H9 (cell line): ENCODE measurements at regions not wholly inside any gene's neighbourhood (a gene's known extent, or its start where the extent isn't known, plus 50 kb on each side); places are given as distances from the start of the nearest gene placed in this dataset.

Experiments
- DNase-seq: peaks from one replicate; pipeline ENCODE4 v3.0.0-alpha.2; 2017
- H2AFZ ChIP-seq: one replicate; pipeline ENCODE4 v1.6.1; 2013; ENCODE audit warnings: mild to moderate bottlenecking, low read length, control low read depth, moderate library complexity
- H2AK5ac ChIP-seq: 2 replicates; pipeline ENCODE4 v1.6.1; 2013; ENCODE audit warnings: low read length, control low read depth, mixed read lengths; ENCODE audit not compliant: insufficient read length
- H2BK120ac ChIP-seq: one replicate; pipeline ENCODE4 v1.6.1; 2013; ENCODE audit warnings: low read depth, mild to moderate bottlenecking, low read length, control low read depth, inconsistent platforms; ENCODE audit not compliant: poor library complexity, severe bottlenecking
- H2BK12ac ChIP-seq: 2 replicates; pipeline ENCODE4 v1.6.1; 2013; ENCODE audit warnings: low read length, control low read depth, mixed read lengths, low read depth; ENCODE audit not compliant: insufficient read length
- H2BK15ac ChIP-seq: 2 replicates; pipeline ENCODE4 v1.6.1; 2013; ENCODE audit warnings: low read depth, low read length, control low read depth
- H2BK20ac ChIP-seq: one replicate; pipeline ENCODE4 v1.6.1; 2013; ENCODE audit warnings: low read depth, mild to moderate bottlenecking, low read length, control low read depth, inconsistent platforms; ENCODE audit not compliant: poor library complexity, severe bottlenecking
- H2BK5ac ChIP-seq: 2 replicates; pipeline ENCODE4 v1.6.1; 2013; ENCODE audit warnings: low read length, control low read depth, mixed read lengths; ENCODE audit not compliant: insufficient read length
- H3K14ac ChIP-seq: 2 replicates; pipeline ENCODE4 v1.6.1; 2013; ENCODE audit warnings: low read length, control low read depth; ENCODE audit not compliant: insufficient read depth
- H3K18ac ChIP-seq: 2 replicates; pipeline ENCODE4 v1.6.1; 2013; ENCODE audit warnings: low read depth, mild to moderate bottlenecking, mixed read lengths, low read length, control low read depth; ENCODE audit not compliant: insufficient read length
- H3K23ac ChIP-seq: 2 replicates; pipeline ENCODE4 v1.6.1; 2013; ENCODE audit warnings: low read length, control low read depth, mixed read lengths, low read depth; ENCODE audit not compliant: insufficient read length
- H3K23me2 ChIP-seq: 2 replicates; pipeline ENCODE4 v1.6.1; 2013; ENCODE audit warnings: low read depth, mild to moderate bottlenecking, mixed read lengths, low read length, control low read depth; ENCODE audit not compliant: insufficient read length, poor library complexity, severe bottlenecking
- H3K27ac ChIP-seq: 2 replicates; pipeline ENCODE4 v1.5.1; 2013; ENCODE audit warnings: low read length, control low read depth, mixed read lengths, low read depth; ENCODE audit not compliant: insufficient read length
- H3K27me3 ChIP-seq: 2 replicates; pipeline ENCODE4 v1.6.1; 2013; ENCODE audit warnings: low read length, control low read depth, inconsistent platforms; ENCODE audit not compliant: insufficient read depth
- H3K4ac ChIP-seq: 2 replicates; pipeline ENCODE4 v1.6.1; 2013; ENCODE audit warnings: low read depth, mild to moderate bottlenecking, control low read depth, inconsistent platforms, low read length, moderate library complexity
- H3K4me1 ChIP-seq: 2 replicates; pipeline ENCODE4 v1.6.1; 2013; ENCODE audit warnings: low read length, control low read depth, inconsistent platforms; ENCODE audit not compliant: insufficient read depth
- H3K4me2 ChIP-seq: 2 replicates; pipeline ENCODE4 v1.6.1; 2013; ENCODE audit warnings: low read length, control low read depth, mixed read lengths; ENCODE audit not compliant: insufficient read length, insufficient read depth
- H3K56ac ChIP-seq: 2 replicates; pipeline ENCODE4 v1.6.1; 2013; ENCODE audit warnings: low read depth, mild to moderate bottlenecking, mixed read lengths, low read length, control low read depth; ENCODE audit not compliant: insufficient read length
- H3K79me1 ChIP-seq: 2 replicates; pipeline ENCODE4 v1.6.1; 2013; ENCODE audit warnings: low read depth, mild to moderate bottlenecking, moderate library complexity, low read length, control low read depth, inconsistent platforms; ENCODE audit not compliant: insufficient read depth, poor library complexity, severe bottlenecking
- H3K79me2 ChIP-seq: 2 replicates; pipeline ENCODE4 v1.6.1; 2013; ENCODE audit warnings: low read length, control low read depth, inconsistent platforms; ENCODE audit not compliant: insufficient read depth
- H3K9ac ChIP-seq: 2 replicates; pipeline ENCODE4 v1.6.1; 2013; ENCODE audit warnings: low read length, control low read depth, mixed read lengths; ENCODE audit not compliant: insufficient read length; ENCODE audit errors: extremely low read depth
- H3K9me3 ChIP-seq: one replicate; pipeline ENCODE4 v1.6.1; 2013; ENCODE audit warnings: low read depth, low read length, inconsistent platforms; ENCODE audit not compliant: control insufficient read depth
- H3T11ph ChIP-seq: one replicate; pipeline ENCODE4 v1.6.1; 2013; ENCODE audit warnings: mild to moderate bottlenecking, low read length, control low read depth, inconsistent platforms
- H4K20me1 ChIP-seq: one replicate; pipeline ENCODE4 v1.6.1; 2013; ENCODE audit not compliant: control insufficient read depth, insufficient read length, insufficient read depth
- H4K5ac ChIP-seq: 2 replicates; pipeline ENCODE4 v1.6.1; 2013; ENCODE audit warnings: low read depth, mild to moderate bottlenecking, mixed read lengths, low read length, control low read depth; ENCODE audit not compliant: insufficient read length
- H4K8ac ChIP-seq: replicated peaks from 2 replicates; pipeline ENCODE4 v1.6.1; 2013; ENCODE audit warnings: low read length, control low read depth, mixed read lengths, low read depth; ENCODE audit not compliant: insufficient read length
- H4K91ac ChIP-seq: 2 replicates; pipeline ENCODE4 v1.6.1; 2013; ENCODE audit warnings: low read depth, mild to moderate bottlenecking, moderate library complexity, mixed read lengths, low read length, control low read depth; ENCODE audit not compliant: insufficient read length
- H3K27ac Mint-ChIP-seq, 3 experiments: 2 replicates in 2 of 3; 3 replicates in 1 of 3; pipeline ENCODE4 v1.8.0; 2020 to 2021; ENCODE audit warnings: mixed read lengths in 3 of 3, mild to moderate bottlenecking in 1 of 3, moderate library complexity in 1 of 3
- H3K27me3 Mint-ChIP-seq: 2 replicates; pipeline ENCODE4 v1.8.0; 2021; ENCODE audit warnings: low read depth, mild to moderate bottlenecking, moderate library complexity, mixed read lengths
- H3K36me3 Mint-ChIP-seq, 3 experiments: 2 replicates in 2 of 3; 3 replicates in 1 of 3; pipeline ENCODE4 v1.8.0; 2020 to 2021; ENCODE audit warnings: low read depth in 3 of 3, mixed read lengths in 3 of 3; ENCODE audit not compliant: insufficient read depth in 1 of 3
- H3K4me1 Mint-ChIP-seq, 2 experiments: 2 replicates each; pipeline ENCODE4 v1.8.0; 2020; ENCODE audit warnings: mixed read lengths in 2 of 2
- H3K4me3 Mint-ChIP-seq, 2 experiments: 2 replicates in 1 of 2; 3 replicates in 1 of 2; pipeline ENCODE4 v1.8.0; 2020 to 2021; ENCODE audit warnings: mild to moderate bottlenecking in 2 of 2, mixed read lengths in 2 of 2, moderate library complexity in 1 of 2
- H3K9me3 Mint-ChIP-seq, 2 experiments: 2 replicates in 1 of 2; 3 replicates in 1 of 2; pipeline ENCODE4 v1.8.0; 2020; ENCODE audit warnings: mild to moderate bottlenecking in 2 of 2, mixed read lengths in 2 of 2, moderate library complexity in 1 of 2
- CTCF ChIP-seq: fragments of 200-600 bp; sonication (generic); conservative IDR thresholded peaks from 3 replicates; pipeline ENCODE4 v1.8.0; 2021; ENCODE audit warnings: antibody characterized with exemption, mild to moderate bottlenecking
- WGBS: extraction: QIAGEN DNeasy Blood & Tissue Kit; methylation state at CpG from one replicate; pipeline ENCODE4 v1.1.7; 2013; ENCODE audit warnings: missing lambda C conversion rate, low lambda C conversion rate, mixed read lengths; ENCODE audit not compliant: insufficient read length; ENCODE audit errors: extremely low coverage; 5-methylcytosine and 5-hydroxymethylcytosine counted together

- no peak overlapping the region for H3K23ac ChIP-seq
- H3K14ac ChIP-seq = no peak overlapping the region
- no peaks in the 10 kb centered on the region for H3K79me2 ChIP-seq
- no peak overlapping the region for H2BK12ac ChIP-seq
- no peak overlapping the region for H2AK5ac ChIP-seq
- Mint-ChIP-seq H3K4me1 (no peaks in the 10 kb centered on the region), H3K27ac (no peak overlapping the region), H3K4me3 (no peak overlapping the region), H3K27me3 (peaks cover 3% of the 10 kb centered on the region; the same call in 1 of the 2 replicates), H3K36me3 (no peaks in the 10 kb centered on the region), H3K9me3 (no peaks in the 10 kb centered on the region)
- no peak overlapping the region for H3K18ac ChIP-seq
- no peak overlapping the region for H3K4me2 ChIP-seq
- no peak overlapping the region for H3T11ph ChIP-seq
- no peak overlapping the region for H3K56ac ChIP-seq
- no peak overlapping the region for H2BK15ac ChIP-seq
- H3K9me3 ChIP-seq = no peaks in the 10 kb centered on the region
- H2AFZ ChIP-seq = no peak overlapping the region
- H2BK5ac ChIP-seq = no peak overlapping the region
- WGBS = no CpG with 5 or more reads among the region's 2 CpGs
- H4K91ac ChIP-seq = no peak overlapping the region
- no peak for DNase-seq
- H4K5ac ChIP-seq = no peak overlapping the region
- H4K8ac ChIP-seq = no peak overlapping the region
- H3K4me1 ChIP-seq = no peaks in the 10 kb centered on the region
- H2BK120ac ChIP-seq = no peak overlapping the region
- no peak overlapping the region for H2BK20ac ChIP-seq
- no peaks in the 10 kb centered on the region for H3K27me3 ChIP-seq
- H4K20me1 ChIP-seq = no peaks in the 10 kb centered on the region
- no peaks in the 10 kb centered on the region for H3K23me2 ChIP-seq
- no peaks in the 10 kb centered on the region for H3K79me1 ChIP-seq
- no peak overlapping the region for H3K27ac ChIP-seq
- no peak for TF ChIP-seq CTCF
- no peak overlapping the region for H3K4ac ChIP-seq
- H3K9ac ChIP-seq = no peak overlapping the region
These were observed 139.1 kb upstream of the CTBP2 start for GRCh38 chr10:125299461-125299860.
